ENCODE measurements at regions not wholly inside any gene's neighbourhood (a gene's known extent, or its start where the extent isn't known, plus 50 kb on each side); places are given as distances from the start of the nearest gene placed in this dataset.

DNA sequence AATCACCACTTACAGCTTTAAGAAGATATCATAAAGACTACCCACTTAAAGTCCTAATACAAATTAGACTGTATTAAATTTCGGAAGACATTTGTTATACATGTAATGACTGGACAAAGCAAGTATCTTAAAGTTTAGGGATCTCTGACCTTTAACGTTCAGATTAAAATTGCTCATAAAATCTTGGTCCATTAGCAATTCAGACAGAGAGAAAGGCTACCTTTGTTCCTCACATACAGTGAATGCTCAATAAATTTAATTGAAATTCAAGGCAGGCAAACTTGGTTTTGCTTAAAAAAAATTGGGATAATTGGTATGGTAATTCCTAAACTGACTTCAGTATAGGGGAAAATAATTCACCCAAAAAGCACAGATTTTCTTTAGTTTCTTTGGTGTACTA lies 285.9 kb upstream of the EMCN start:
- Mint-ChIP-seq H3K9me3 (peaks cover 0 to 15% (median 3%) of the 10 kb centered on the region in 7 donors), H3K4me3 (no peak overlapping the region), H3K4me1 (no peaks in the 10 kb centered on the region), H3K27me3 (peaks cover 0 to 4% (median 0%) of the 10 kb centered on the region in 3 donors), H3K36me3 (no peaks in the 10 kb centered on the region), H3K27ac (no peak overlapping the region)
- DNase-seq (no peak), ATAC-seq (ENCODE audit: low read depth in 2 of 2) (no peak)

DNA sequence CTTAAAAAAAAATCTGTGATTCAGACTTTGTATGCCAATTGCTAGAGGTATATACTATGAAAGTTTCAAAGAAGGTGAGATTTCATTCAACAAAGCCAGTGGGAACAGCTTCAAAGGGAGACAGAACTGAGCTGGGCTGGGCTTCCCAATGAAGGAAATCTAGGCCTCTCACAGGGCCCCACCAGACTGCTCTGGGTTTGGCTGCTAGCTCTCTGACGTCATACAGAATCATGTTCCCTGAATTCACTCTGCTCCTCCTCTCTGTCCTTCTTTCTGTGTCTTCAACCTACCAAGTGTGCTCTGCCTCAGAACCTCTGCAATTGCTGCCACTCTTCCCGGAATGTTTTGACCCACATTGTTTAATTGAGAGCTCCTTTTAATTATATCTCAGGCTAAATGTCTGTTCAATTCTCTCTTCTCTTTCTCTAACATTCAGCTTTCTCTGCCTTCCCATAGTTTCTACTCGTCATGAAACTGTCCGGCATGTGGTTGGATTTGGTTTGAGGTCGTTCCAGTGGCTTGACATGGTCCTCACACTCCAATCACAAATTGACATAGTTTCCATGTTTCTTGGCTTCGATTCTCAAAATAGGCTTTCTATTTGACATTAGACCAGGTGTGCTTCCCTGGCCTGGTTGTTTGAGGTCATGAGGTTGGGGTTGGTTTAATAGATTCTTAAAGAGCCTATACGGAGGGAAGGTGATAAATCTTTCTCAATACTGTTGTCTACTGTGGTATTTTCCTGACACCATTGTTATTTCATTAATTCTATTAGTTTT lies 282.1 kb upstream of the EMCN start:
- H3K27me3 Mint-ChIP-seq: peaks cover 0 to 4% (median 0%) of the 10 kb centered on the region in 3 donors
- H3K27ac Mint-ChIP-seq: peak overlapping the region in 1 of 6 donors; percentile 22
- H3K4me1 Mint-ChIP-seq: no peaks in the 10 kb centered on the region
- H3K9me3 Mint-ChIP-seq: peaks cover 0 to 15% (median 3%) of the 10 kb centered on the region in 7 donors
- no peaks in the 10 kb centered on the region for H3K36me3 Mint-ChIP-seq
- no peak overlapping the region for H3K4me3 Mint-ChIP-seq
- ATAC-seq (ENCODE audit: low read depth in 2 of 2): no peak
- no peak for DNase-seq

DNA sequence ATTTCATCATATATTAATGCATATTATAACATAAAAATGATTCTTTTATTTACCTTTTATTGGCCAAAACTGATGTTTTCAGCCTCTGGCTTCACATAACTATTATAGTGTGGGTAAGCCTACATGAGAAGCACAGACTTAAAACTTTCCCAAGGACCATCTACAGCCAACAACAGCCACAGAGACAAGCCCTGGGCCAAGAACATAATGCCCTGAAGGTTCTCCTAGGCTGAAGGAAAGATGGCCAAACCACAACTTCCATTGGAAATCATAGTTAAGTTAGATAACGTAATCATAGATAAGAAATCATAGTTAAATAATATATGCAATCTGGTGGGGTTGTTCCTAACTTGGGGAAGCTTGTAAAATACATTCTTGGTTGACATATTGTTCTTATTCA lies 280.0 kb upstream of the EMCN start:
- ATAC-seq (ENCODE audit: low read depth in 2 of 2) (no peak), DNase-seq (no peak)
- Mint-ChIP-seq H3K27ac (no peak overlapping the region), H3K4me1 (no peaks in the 10 kb centered on the region), H3K27me3 (peaks cover 0 to 4% (median 0%) of the 10 kb centered on the region in 3 donors), H3K4me3 (no peak overlapping the region), H3K9me3 (peaks cover 0 to 8% (median 3%) of the 10 kb centered on the region in 7 donors), H3K36me3 (no peaks in the 10 kb centered on the region)

DNA sequence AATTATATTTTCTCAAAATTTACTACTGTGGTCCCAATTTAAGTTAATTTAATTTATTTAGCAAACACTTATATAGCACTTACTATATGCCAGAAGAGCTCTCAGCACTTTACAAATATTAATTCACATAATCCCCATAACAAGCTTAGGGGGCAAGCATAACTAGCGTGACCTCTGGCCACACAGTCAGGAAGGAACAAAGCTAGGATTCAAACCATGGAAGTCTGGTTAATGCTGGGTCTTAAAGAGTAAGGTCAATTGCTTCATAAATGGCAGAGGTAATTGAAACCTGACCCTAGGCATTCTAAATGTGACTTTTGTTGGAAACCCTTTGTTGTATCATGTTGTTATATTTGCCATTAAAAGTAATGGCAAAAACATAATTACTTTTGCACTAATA lies 279.5 kb upstream of the EMCN start:
- ATAC-seq (ENCODE audit: low read depth in 2 of 2): no peak
- Mint-ChIP-seq H3K36me3 (no peaks in the 10 kb centered on the region), H3K27ac (no peak overlapping the region), H3K27me3 (peaks cover 0 to 4% (median 0%) of the 10 kb centered on the region in 3 donors), H3K4me3 (no peak overlapping the region), H3K9me3 (peaks cover 0 to 4% (median 1%) of the 10 kb centered on the region in 7 donors), H3K4me1 (no peaks in the 10 kb centered on the region)
- no peak for DNase-seq

DNA sequence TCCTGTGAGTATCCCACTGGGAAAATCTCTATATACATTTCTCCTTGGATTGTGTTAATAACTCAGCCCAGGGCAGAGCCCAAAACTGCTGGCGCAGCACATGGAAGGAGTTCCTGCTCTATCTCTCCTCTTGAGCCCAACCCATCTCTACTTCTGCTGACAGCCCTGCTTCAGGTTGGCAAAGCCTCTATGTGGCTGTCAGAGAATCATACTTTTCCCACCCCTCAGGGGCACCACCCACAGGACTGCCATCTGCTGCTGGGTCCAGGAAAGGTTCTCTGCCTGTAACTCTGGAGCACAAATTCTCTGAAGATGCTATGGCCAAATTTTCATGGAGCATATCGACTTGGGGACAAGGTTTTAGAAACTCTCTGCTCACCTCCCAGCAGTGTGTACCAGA lies 278.5 kb upstream of the EMCN start:
- Mint-ChIP-seq H3K36me3 (no peaks in the 10 kb centered on the region), H3K27me3 (peaks cover 0 to 4% (median 4%) of the 10 kb centered on the region in 3 donors), H3K27ac (no peak overlapping the region), H3K4me1 (no peaks in the 10 kb centered on the region), H3K4me3 (no peak overlapping the region), H3K9me3 (peaks cover 0 to 2% (median 0%) of the 10 kb centered on the region in 7 donors)
- ATAC-seq (ENCODE audit: low read depth in 2 of 2) (no peak), DNase-seq (no peak)

DNA sequence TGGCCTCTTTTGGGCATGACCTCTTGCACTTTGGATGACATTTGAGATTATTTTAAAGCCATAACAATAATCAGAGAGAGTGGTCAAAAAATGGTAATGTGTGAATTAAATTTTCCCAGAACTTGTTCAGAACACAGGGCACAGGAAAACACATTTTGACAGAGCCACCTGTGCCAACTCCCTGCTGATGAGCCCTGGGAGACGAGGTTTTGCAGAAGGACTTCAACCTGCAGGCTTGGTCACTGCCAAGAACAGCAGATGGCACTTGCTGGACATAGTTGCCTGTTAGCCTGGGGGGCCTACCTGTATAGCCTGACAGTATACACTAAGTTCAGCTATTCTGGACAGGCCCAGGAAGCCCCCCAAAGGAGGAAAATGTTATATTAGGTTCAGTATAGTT lies 277.8 kb upstream of the EMCN start:
- no peak for ATAC-seq (ENCODE audit: low read depth in 2 of 2)
- no peaks in the 10 kb centered on the region for H3K4me1 Mint-ChIP-seq
- no peak overlapping the region for H3K4me3 Mint-ChIP-seq
- DNase-seq: no peak
- H3K36me3 Mint-ChIP-seq: no peaks in the 10 kb centered on the region
- peaks cover under 1 to 4% (median 4%) of the 10 kb centered on the region in 3 donors for H3K27me3 Mint-ChIP-seq
- H3K27ac Mint-ChIP-seq: no peak overlapping the region
- H3K9me3 Mint-ChIP-seq: no peaks in the 10 kb centered on the region

DNA sequence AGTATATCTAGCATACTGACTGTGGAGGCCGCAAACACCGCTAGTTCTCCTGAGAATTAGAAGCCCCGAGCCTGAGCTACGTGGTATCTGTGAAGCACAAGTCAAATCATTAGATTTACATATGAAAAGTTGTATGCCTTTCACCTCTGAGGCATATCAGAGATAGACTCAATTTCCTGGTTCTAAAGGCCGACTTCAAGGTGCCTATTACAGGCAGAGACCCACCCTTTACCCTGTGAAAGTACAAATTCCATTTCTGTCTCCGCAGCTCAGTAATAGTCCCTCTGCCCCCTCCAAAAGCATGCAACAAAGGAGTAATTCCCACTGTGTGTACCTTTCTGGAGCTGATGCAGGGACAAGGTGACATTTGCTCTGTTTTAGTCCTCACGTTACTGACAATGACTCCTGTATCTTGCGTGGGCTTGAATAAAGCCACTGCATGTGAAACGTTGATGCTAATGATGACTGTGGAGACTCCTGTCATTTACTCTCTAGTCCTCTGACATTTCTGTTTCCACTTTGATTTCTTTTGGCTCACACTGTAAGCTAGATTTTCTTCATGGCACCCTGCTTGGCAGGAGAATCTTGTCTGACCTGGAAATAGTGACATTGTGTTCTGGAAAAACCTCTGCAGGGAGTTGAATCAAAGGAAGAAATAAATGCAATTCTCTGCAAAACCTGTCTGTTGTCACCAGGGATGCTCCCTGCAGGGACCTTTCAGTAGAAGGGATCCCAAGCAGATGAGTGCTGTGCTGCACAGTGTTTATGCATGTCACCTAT lies 273.2 kb upstream of the EMCN start:
- Mint-ChIP-seq H3K36me3 (no peaks in the 10 kb centered on the region), H3K27me3 (peaks cover 0 to 9% (median 4%) of the 10 kb centered on the region in 3 donors), H3K4me1 (no peaks in the 10 kb centered on the region), H3K27ac (no peak overlapping the region), H3K9me3 (no peaks in the 10 kb centered on the region), H3K4me3 (no peak overlapping the region)
- DNase-seq (no peak), ATAC-seq (ENCODE audit: low read depth in 2 of 2) (no peak)

DNA sequence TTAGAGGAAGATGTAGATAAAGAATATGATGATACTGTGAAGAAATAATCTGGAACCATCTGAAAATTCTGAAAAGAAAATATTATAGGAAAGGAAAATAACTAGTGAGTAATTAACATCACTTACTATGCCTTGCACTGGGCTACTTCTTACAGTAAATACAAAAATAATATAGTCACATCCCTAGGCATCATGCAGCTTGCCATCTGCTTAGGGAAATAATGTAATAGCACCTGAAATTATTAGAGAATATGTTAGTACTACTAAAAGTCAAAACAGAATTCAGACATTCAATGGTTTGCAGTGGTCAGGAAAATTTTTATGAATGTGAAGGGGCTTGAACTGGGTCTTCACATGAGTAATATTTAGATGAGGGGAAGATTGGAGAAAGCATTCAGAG lies 272.2 kb upstream of the EMCN start:
- Mint-ChIP-seq H3K27me3 (peaks cover 0 to 9% (median 4%) of the 10 kb centered on the region in 3 donors), H3K4me3 (no peak overlapping the region), H3K36me3 (no peaks in the 10 kb centered on the region), H3K9me3 (no peaks in the 10 kb centered on the region), H3K27ac (peak overlapping the region in 1 of 6 donors; percentile 8), H3K4me1 (no peaks in the 10 kb centered on the region)
- ATAC-seq (ENCODE audit: low read depth in 2 of 2) (no peak), DNase-seq (no peak)

DNA sequence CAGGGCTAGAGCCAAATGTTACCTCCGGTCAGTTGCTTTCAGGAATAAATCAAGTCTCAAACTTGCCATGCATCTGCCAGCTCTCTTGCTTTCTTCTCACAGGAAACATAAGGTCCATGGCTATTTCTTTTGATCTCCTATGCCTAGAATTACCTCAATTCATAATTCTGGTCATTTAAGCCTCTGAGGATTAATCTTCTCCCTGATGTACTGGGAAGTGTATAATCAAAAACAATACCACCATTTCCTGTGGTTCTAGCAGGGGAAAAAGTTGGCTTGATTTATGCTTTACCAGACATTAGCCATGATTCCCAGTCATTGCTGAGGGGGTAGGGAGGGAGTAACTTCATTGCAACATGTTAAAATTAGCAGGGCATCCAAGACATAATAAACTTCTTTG lies 268.7 kb upstream of the EMCN start:
- no peaks in the 10 kb centered on the region for H3K4me1 Mint-ChIP-seq
- peaks cover 0 to 4% (median 0%) of the 10 kb centered on the region in 7 donors for H3K9me3 Mint-ChIP-seq
- no peak for ATAC-seq (ENCODE audit: low read depth in 2 of 2)
- no peak overlapping the region for H3K4me3 Mint-ChIP-seq
- peaks cover 0 to 9% (median 0%) of the 10 kb centered on the region in 3 donors for H3K27me3 Mint-ChIP-seq
- DNase-seq: no peak
- H3K36me3 Mint-ChIP-seq: no peaks in the 10 kb centered on the region
- peak overlapping the region in 1 of 6 donors; percentile 50 for H3K27ac Mint-ChIP-seq

DNA sequence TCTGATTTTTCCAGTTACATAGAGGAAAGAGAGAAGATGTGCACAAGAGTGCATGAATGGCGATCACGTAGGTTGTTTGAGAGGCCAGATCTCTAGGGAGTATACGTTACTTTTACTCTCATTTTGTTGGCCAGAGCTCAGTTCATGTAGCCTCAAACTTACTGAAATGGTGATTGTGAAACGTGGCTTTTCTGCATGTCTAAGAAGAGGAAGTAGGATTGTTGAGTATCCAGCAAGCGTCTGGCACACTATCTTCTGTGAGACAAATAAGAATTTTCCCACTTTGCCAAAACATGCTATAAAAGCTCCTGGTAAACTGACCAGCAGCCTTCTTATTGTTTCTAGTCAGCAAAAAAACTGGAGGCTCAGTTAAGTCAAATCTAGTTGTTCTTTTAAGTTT lies 264.5 kb upstream of the EMCN start:
- Mint-ChIP-seq H3K27ac (no peak overlapping the region), H3K4me1 (no peaks in the 10 kb centered on the region), H3K27me3 (peaks cover 0 to 8% (median 0%) of the 10 kb centered on the region in 3 donors), H3K9me3 (peaks cover 0 to 4% (median 0%) of the 10 kb centered on the region in 7 donors), H3K36me3 (no peaks in the 10 kb centered on the region), H3K4me3 (no peak overlapping the region)
- no peak for DNase-seq
- no peak for ATAC-seq (ENCODE audit: low read depth in 2 of 2)

DNA sequence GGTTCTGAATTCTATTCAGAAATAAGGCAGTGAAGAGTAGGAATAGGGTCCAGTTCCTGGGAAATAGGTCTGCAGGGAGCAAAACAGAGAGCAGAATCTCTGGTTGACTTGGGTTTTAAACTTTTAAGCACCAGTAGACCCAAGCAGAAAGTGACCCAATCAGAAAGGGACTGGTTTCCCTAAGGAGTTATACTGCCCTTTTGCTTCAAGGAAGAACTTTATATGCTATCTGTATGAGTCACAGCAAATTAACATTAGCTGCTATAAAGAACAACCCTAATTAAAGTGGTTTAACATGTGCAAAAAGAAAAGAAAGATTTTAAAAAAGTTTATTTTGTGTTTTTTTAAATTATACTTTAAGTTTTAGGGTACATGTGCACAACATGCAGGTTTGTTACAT lies 263.6 kb upstream of the EMCN start:
- H3K4me1 Mint-ChIP-seq: no peaks in the 10 kb centered on the region
- H3K4me3 Mint-ChIP-seq: no peak overlapping the region
- peaks cover 0 to 8% (median 0%) of the 10 kb centered on the region in 3 donors for H3K27me3 Mint-ChIP-seq
- H3K36me3 Mint-ChIP-seq: no peaks in the 10 kb centered on the region
- peaks cover 0 to 7% (median 0%) of the 10 kb centered on the region in 7 donors for H3K9me3 Mint-ChIP-seq
- no peak overlapping the region for H3K27ac Mint-ChIP-seq
- ATAC-seq (ENCODE audit: low read depth in 2 of 2): no peak
- DNase-seq: no peak

DNA sequence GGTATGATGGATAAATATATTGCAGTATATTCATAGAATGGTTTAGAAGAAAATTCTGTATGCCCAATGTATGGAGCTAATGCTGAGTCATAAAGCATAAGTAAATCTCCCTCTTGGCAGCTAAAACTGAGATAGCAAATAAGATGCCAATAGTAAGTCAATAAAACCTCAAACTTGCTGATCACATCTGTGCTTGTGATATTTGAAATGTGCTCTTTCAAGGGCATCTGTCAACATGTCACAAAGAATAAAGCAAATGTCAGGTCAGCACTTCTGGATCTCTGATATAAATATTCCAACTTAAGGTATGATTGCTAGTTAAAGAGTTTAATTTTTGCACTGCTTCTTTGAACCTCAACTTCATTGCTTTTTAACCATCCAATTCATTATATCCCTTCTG lies 262.3 kb upstream of the EMCN start:
- no peaks in the 10 kb centered on the region for H3K4me1 Mint-ChIP-seq
- no peaks in the 10 kb centered on the region for H3K36me3 Mint-ChIP-seq
- ATAC-seq (ENCODE audit: low read depth in 2 of 2) (no peak), DNase-seq (no peak)
- H3K27me3 Mint-ChIP-seq: peaks cover 6 to 8% (median 7%) of the 10 kb centered on the region in 3 donors
- peaks cover 3 to 14% (median 6%) of the 10 kb centered on the region in 7 donors for H3K9me3 Mint-ChIP-seq
- no peak overlapping the region for H3K4me3 Mint-ChIP-seq
- H3K27ac Mint-ChIP-seq: no peak overlapping the region

DNA sequence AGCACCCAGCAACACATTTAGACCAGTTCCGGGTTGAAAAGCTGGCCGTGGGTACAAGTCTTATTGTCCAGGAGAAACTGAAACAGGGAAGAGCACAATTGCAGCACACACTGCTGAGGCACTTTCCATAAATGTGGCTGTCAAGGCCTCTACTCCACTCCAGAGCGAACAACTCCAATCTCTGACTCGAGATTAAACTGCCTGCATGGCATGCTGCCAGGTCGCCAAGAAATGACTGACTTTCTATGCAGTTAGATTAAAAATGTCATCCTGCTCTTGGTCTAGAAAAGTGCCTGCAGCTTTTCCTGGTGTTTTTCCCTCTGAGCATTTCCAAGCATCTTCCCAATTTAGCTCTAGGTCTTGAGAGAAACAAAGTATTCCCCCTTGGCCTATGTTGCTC lies 260.6 kb upstream of the EMCN start:
- peaks cover 7 to 27% (median 13%) of the 10 kb centered on the region in 7 donors for H3K9me3 Mint-ChIP-seq
- no peak overlapping the region for H3K27ac Mint-ChIP-seq
- ATAC-seq (ENCODE audit: low read depth in 2 of 2): no peak
- no peak overlapping the region for H3K4me3 Mint-ChIP-seq
- H3K27me3 Mint-ChIP-seq: peaks cover 6 to 8% (median 7%) of the 10 kb centered on the region in 3 donors
- H3K36me3 Mint-ChIP-seq: no peaks in the 10 kb centered on the region
- no peak for DNase-seq
- no peaks in the 10 kb centered on the region for H3K4me1 Mint-ChIP-seq

DNA sequence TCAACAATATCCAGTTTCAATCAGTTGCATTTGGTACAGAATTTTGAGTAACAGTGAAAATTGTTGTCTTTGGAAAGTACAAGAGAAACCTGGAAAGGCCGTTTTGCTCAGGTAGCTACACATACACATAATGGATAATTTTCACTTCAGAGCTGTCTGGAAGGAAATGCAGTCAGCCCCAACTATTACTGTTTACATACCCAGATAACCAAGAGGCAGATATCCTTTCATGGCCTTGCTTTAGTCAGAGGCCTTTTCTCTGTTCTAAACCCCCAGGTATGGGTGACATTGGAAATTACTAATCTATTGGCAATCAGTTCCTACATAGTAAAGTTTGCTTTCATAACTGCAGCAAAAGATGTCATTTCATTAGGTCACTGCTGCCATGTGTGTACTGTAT lies 244.9 kb upstream of the EMCN start:
- Mint-ChIP-seq H3K9me3 (peaks cover 8 to 39% (median 18%) of the 10 kb centered on the region in 7 donors), H3K36me3 (peaks cover 0 to 20% of the 10 kb centered on the region in 2 donors), H3K4me3 (no peak overlapping the region), H3K27ac (no peak overlapping the region), H3K27me3 (peaks cover 6 to 15% (median 9%) of the 10 kb centered on the region in 3 donors), H3K4me1 (no peaks in the 10 kb centered on the region)
- ATAC-seq (ENCODE audit: low read depth in 2 of 2) (no peak), DNase-seq (no peak)
